ENCODE measurements at regions not wholly inside any gene's neighbourhood (a gene's known extent, or its start where the extent isn't known, plus 50 kb on each side); places are given as distances from the start of the nearest gene placed in this dataset.
"Not testable (repeated sequence)": the region's sequence is repeated elsewhere in the genome, so short reads cannot be mapped to it uniquely, and the experiment has no call there.

- no peak for DNase-seq (ENCODE audit: low read depth in 4 of 4, low spot score in 3 of 4)
Observed at GRCh38 chr3:146382386-146382785, 87.0 kb downstream of the PLSCR2 start.

GRCh38 chr3:146380046-146380445 lies 89.3 kb downstream of the PLSCR2 start:
- no peak for DNase-seq (ENCODE audit: low read depth in 4 of 4, low spot score in 3 of 4)

GRCh38 chr3:146375219-146375618 lies 94.1 kb downstream of the PLSCR2 start:
- DNase-seq (ENCODE audit: low read depth in 4 of 4, low spot score in 3 of 4), result no peak

GRCh38 chr3:146374146-146374545 lies 95.2 kb downstream of the PLSCR2 start:
- DNase-seq (ENCODE audit: low read depth in 4 of 4, low spot score in 3 of 4), result no peak

GRCh38 chr3:146371902-146372301 lies 97.5 kb downstream of the PLSCR2 start:
- no peak for DNase-seq (ENCODE audit: low read depth in 4 of 4, low spot score in 3 of 4)

GRCh38 chr3:146368882-146369523 lies 100.4 kb downstream of the PLSCR2 start:
- DNase-seq (ENCODE audit: low read depth in 4 of 4, low spot score in 3 of 4), result no peak

- DNase-seq (ENCODE audit: low read depth in 4 of 4, low spot score in 3 of 4), result no peak
Observed at GRCh38 chr3:146359841-146360240, 108.9 kb upstream of the PLSCR4 start.

- not testable (repeated sequence) for DNase-seq (ENCODE audit: low read depth in 4 of 4, low spot score in 3 of 4)
Observed at GRCh38 chr3:146354421-146354820, 103.5 kb upstream of the PLSCR4 start.

- DNase-seq (ENCODE audit: low read depth in 4 of 4, low spot score in 3 of 4), result no peak
Observed at GRCh38 chr3:146350852-146351251, 99.9 kb upstream of the PLSCR4 start.

- no peak for DNase-seq (ENCODE audit: low read depth in 4 of 4, low spot score in 3 of 4)
Observed at GRCh38 chr3:146345900-146346299, 95.0 kb upstream of the PLSCR4 start.

- peak in 2 of 4 donors; percentile 36 to 41 for DNase-seq (ENCODE audit: low read depth in 4 of 4, low spot score in 3 of 4)
Observed at GRCh38 chr3:146343551-146343950, 92.6 kb upstream of the PLSCR4 start.

- DNase-seq (ENCODE audit: low read depth in 4 of 4, low spot score in 3 of 4), result peak in 2 of 4 donors; percentile 23 to 43
Observed at GRCh38 chr3:146342989-146343388, 92.1 kb upstream of the PLSCR4 start.

GRCh38 chr3:146339349-146339748 lies 88.4 kb upstream of the PLSCR4 start:
- DNase-seq (ENCODE audit: low read depth in 4 of 4, low spot score in 3 of 4), result peak in 2 of 4 donors; percentile 7 to 12

- DNase-seq (ENCODE audit: low read depth in 4 of 4, low spot score in 3 of 4), result no peak
Observed at GRCh38 chr3:146337991-146338390, 87.1 kb upstream of the PLSCR4 start.

GRCh38 chr3:146335386-146335785 lies 84.5 kb upstream of the PLSCR4 start:
- no peak for DNase-seq (ENCODE audit: low read depth in 4 of 4, low spot score in 3 of 4)

- DNase-seq (ENCODE audit: low read depth in 4 of 4, low spot score in 3 of 4), result no peak
Observed at GRCh38 chr3:146334151-146334550, 83.2 kb upstream of the PLSCR4 start.

- DNase-seq (ENCODE audit: low read depth in 4 of 4, low spot score in 3 of 4), result no peak
Observed at GRCh38 chr3:146331967-146332366, 81.1 kb upstream of the PLSCR4 start.

GRCh38 chr3:146326875-146327543 lies 76.1 kb upstream of the PLSCR4 start:
- DNase-seq (ENCODE audit: low read depth in 4 of 4, low spot score in 3 of 4), result no peak

GRCh38 chr3:146325170-146325569 lies 74.3 kb upstream of the PLSCR4 start:
- no peak for DNase-seq (ENCODE audit: low read depth in 4 of 4, low spot score in 3 of 4)

GRCh38 chr3:146322216-146322817 lies 71.4 kb upstream of the PLSCR4 start:
- DNase-seq (ENCODE audit: low read depth in 4 of 4, low spot score in 3 of 4), result no peak

GRCh38 chr3:146314871-146315270 lies 64.0 kb upstream of the PLSCR4 start:
- DNase-seq (ENCODE audit: low read depth in 4 of 4, low spot score in 3 of 4), result no peak

- DNase-seq (ENCODE audit: low read depth in 4 of 4, low spot score in 3 of 4), result no peak
Observed at GRCh38 chr3:146313746-146314111, 62.8 kb upstream of the PLSCR4 start.
